Body of pancreas (tissue), 4 donors: ENCODE measurements at regions not wholly inside any gene's neighbourhood (a gene's known extent, or its start where the extent isn't known, plus 50 kb on each side); places are given as distances from the start of the nearest gene placed in this dataset.

Experiments
- ATAC-seq: fragments of 150-250 bp; one replicate; pipeline ENCODE4 v1.9.1; 2016
- DNase-seq, 4 donors: peaks; one replicate each; pipeline ENCODE4 v3.0.0-alpha.2; 2019
- H3K27ac ChIP-seq, 4 donors: fragments of 200-600 bp; sonication (generic); 1 replicate in 3 of 4; 2 replicates in 1 of 4; pipeline versions ENCODE4 v1.5.1 to v1.6.1; 2016 to 2019; ENCODE audit warnings: mild to moderate bottlenecking in 1 of 4, mixed read lengths in 1 of 4, moderate library complexity in 1 of 4
- H3K27me3 ChIP-seq, 2 donors: fragments of 200-600 bp; sonication (generic); one replicate each; pipeline ENCODE4 v1.6.0; 2016; ENCODE audit warnings: mild to moderate bottlenecking in 1 of 2
- H3K36me3 ChIP-seq, 2 donors: fragments of 200-600 bp; sonication (generic); replicated peaks in 1 of 2; 2 replicates each; pipeline ENCODE4 v1.5.1; 2016; ENCODE audit warnings: low read depth in 2 of 2; ENCODE audit not compliant: insufficient read depth in 1 of 2
- H3K4me1 ChIP-seq: fragments of 200-600 bp; sonication (generic); one replicate; pipeline ENCODE4 v1.6.0; 2016
- H3K4me3 ChIP-seq, 2 donors: fragments of 200-600 bp; sonication (generic); 1 replicate in 1 of 2; 2 replicates in 1 of 2; pipeline ENCODE4 v1.5.1; 2016 to 2019
- H3K9me3 ChIP-seq, 3 donors: fragments of 200-600 bp; sonication (generic); 1 replicate in 2 of 3; 2 replicates in 1 of 3; pipeline ENCODE4 v1.5.1; 2016
- CTCF ChIP-seq, 7 experiments: fragments of 450-650 bp in 4 of 7; fragments of 200-600 bp in 3 of 7; sonication (generic) in 3 of 7; IDR thresholded peaks; one replicate each; pipeline ENCODE4 v1.5.1; 2016 to 2019; ENCODE audit warnings: antibody characterized with exemption in 7 of 7
- POLR2A ChIP-seq, 3 donors: fragments of 450-650 bp; IDR thresholded peaks; one replicate each; pipeline ENCODE4 v1.6.1; 2016; ENCODE audit warnings: antibody characterized with exemption in 3 of 3, mild to moderate bottlenecking in 2 of 3
- WGBS, 2 donors: methylation state at CpG; one replicate each; pipeline ENCODE4 v1.1.5; 2017; 5-methylcytosine and 5-hydroxymethylcytosine counted together
- intact Hi-C: fragments of 100-400 bp; cut with DNase I; formaldehyde crosslinking; loops from one replicate; pipeline ENCODE4 v1.15.1; 2023

GRCh38 chr1:213666922-213667321 is 320.9 kb upstream of the PROX1 start:
- H3K36me3 ChIP-seq: no peaks in the 10 kb centered on the region
- no peak for TF ChIP-seq POLR2A (IDR thresholded peaks at IDR 0.05)
- no peak for TF ChIP-seq CTCF (IDR thresholded peaks at IDR 0.05)
- H3K4me1 ChIP-seq: no peaks in the 10 kb centered on the region
- H3K9me3 ChIP-seq: no peaks in the 10 kb centered on the region
- WGBS, 2 donors: 85 to 86% methylated on average over 3 of the region's 3 CpGs
- intact Hi-C loops: no loop called here
- no peak for ATAC-seq
- H3K4me3 ChIP-seq: no peak overlapping the region
- H3K27me3 ChIP-seq: no peaks in the 10 kb centered on the region
- no peak overlapping the region for H3K27ac ChIP-seq
- no peak for DNase-seq

GRCh38 chr1:213669512-213669911 is 318.3 kb upstream of the PROX1 start:
- WGBS, 2 donors: 97% methylated on average over 7 of the region's 7 CpGs
- no peak for ATAC-seq

GRCh38 chr1:213669964-213670691 is 317.6 kb upstream of the PROX1 start:
- DNase-seq: no peak
- TF ChIP-seq CTCF (IDR thresholded peaks at IDR 0.05): no peak
- H3K27ac ChIP-seq: no peak overlapping the region
- no peaks in the 10 kb centered on the region for H3K27me3 ChIP-seq
- no peaks in the 10 kb centered on the region for H3K9me3 ChIP-seq
- ATAC-seq: no peak
- WGBS, 2 donors: 34 to 63% methylated on average over 2 of the region's 2 CpGs
- H3K4me1 ChIP-seq: no peaks in the 10 kb centered on the region
- intact Hi-C loops: no loop called here
- no peaks in the 10 kb centered on the region for H3K36me3 ChIP-seq
- H3K4me3 ChIP-seq: no peak overlapping the region

More at GRCh38 chr1:213669512-213669911, 318.3 kb upstream of the PROX1 start:
- DNase-seq: no peak
- no peak overlapping the region for H3K27ac ChIP-seq
- no peaks in the 10 kb centered on the region for H3K36me3 ChIP-seq
- TF ChIP-seq CTCF (IDR thresholded peaks at IDR 0.05): no peak
- TF ChIP-seq POLR2A (IDR thresholded peaks at IDR 0.05): no peak
- intact Hi-C loops: no loop called here
- no peaks in the 10 kb centered on the region for H3K4me1 ChIP-seq
- H3K4me3 ChIP-seq: no peak overlapping the region
- no peaks in the 10 kb centered on the region for H3K9me3 ChIP-seq
- H3K27me3 ChIP-seq: no peaks in the 10 kb centered on the region

- Histone ChIP-seq H3K36me3 (no peaks in the 10 kb centered on the region), H3K4me1 (no peaks in the 10 kb centered on the region), H3K27ac (no peak overlapping the region), H3K9me3 (no peaks in the 10 kb centered on the region), H3K4me3 (no peak overlapping the region), H3K27me3 (no peaks in the 10 kb centered on the region)
- ATAC-seq (no peak), DNase-seq (no peak)
- WGBS, 2 donors: 11 to 20% methylated on average over 1 of the region's 1 CpG
- TF ChIP-seq POLR2A (IDR thresholded peaks at IDR 0.05) (no peak), CTCF (IDR thresholded peaks at IDR 0.05) (no peak)
- intact Hi-C loops: no loop called here
Observed at GRCh38 chr1:213670692-213671023, 317.1 kb upstream of the PROX1 start.

- no peak for DNase-seq
- ATAC-seq: no peak
- no peak overlapping the region for H3K27ac ChIP-seq
- 84 to 100% methylated on average over 1 of the region's 1 CpG for WGBS, 2 donors
- TF ChIP-seq POLR2A (IDR thresholded peaks at IDR 0.05) (no peak), CTCF (IDR thresholded peaks at IDR 0.05) (no peak)
- H3K4me1 ChIP-seq: no peaks in the 10 kb centered on the region
- intact Hi-C loops: no loop called here
- H3K4me3 ChIP-seq: no peak overlapping the region
- no peaks in the 10 kb centered on the region for H3K27me3 ChIP-seq
- no peaks in the 10 kb centered on the region for H3K9me3 ChIP-seq
- no peaks in the 10 kb centered on the region for H3K36me3 ChIP-seq
Observed at GRCh38 chr1:213675043-213675442, 312.7 kb upstream of the PROX1 start.
